ENCODE measurements at regions not wholly inside any gene's neighbourhood (a gene's known extent, or its start where the extent isn't known, plus 50 kb on each side); places are given as distances from the start of the nearest gene placed in this dataset.

- Mint-ChIP-seq H3K27me3 (no peaks in the 10 kb centered on the region), H3K4me3 (no peak overlapping the region), H3K36me3 (ENCODE audit: low read depth) (no peaks in the 10 kb centered on the region), H3K9me3 (peaks cover 6% of the 10 kb centered on the region), H3K27ac (no peak overlapping the region), H3K4me1 (ENCODE audit: low read depth) (no peaks in the 10 kb centered on the region)
- intact Hi-C loops (cut with micrococcal nuclease) = no loop called here
These were observed 614.2 kb upstream of the NRSN1 start for GRCh38 chr6:23511817-23512216.

GRCh38 chr6:23518294-23518693, 607.7 kb upstream of the NRSN1 start:
- peaks cover 14% of the 10 kb centered on the region for H3K9me3 Mint-ChIP-seq
- no peaks in the 10 kb centered on the region for H3K36me3 Mint-ChIP-seq (ENCODE audit: low read depth)
- H3K4me3 Mint-ChIP-seq = no peak overlapping the region
- H3K4me1 Mint-ChIP-seq (ENCODE audit: low read depth) = no peaks in the 10 kb centered on the region
- H3K27me3 Mint-ChIP-seq = no peaks in the 10 kb centered on the region
- intact Hi-C loops (cut with micrococcal nuclease) = no loop called here
- H3K27ac Mint-ChIP-seq = no peak overlapping the region

- H3K36me3 Mint-ChIP-seq (ENCODE audit: low read depth) = no peaks in the 10 kb centered on the region
- H3K9me3 Mint-ChIP-seq = peaks cover 26% of the 10 kb centered on the region
- H3K4me1 Mint-ChIP-seq (ENCODE audit: low read depth) = no peaks in the 10 kb centered on the region
- intact Hi-C loops (cut with micrococcal nuclease) = no loop called here
- no peak overlapping the region for H3K4me3 Mint-ChIP-seq
- H3K27me3 Mint-ChIP-seq = no peaks in the 10 kb centered on the region
- H3K27ac Mint-ChIP-seq = no peak overlapping the region
These were observed 603.0 kb upstream of the NRSN1 start for GRCh38 chr6:23522792-23523547.

GRCh38 chr6:23523771-23524170, 602.2 kb upstream of the NRSN1 start:
- Mint-ChIP-seq H3K9me3 (peaks cover 26% of the 10 kb centered on the region), H3K4me3 (no peak overlapping the region), H3K4me1 (ENCODE audit: low read depth) (no peaks in the 10 kb centered on the region), H3K27me3 (no peaks in the 10 kb centered on the region), H3K36me3 (ENCODE audit: low read depth) (no peaks in the 10 kb centered on the region), H3K27ac (no peak overlapping the region)
- intact Hi-C loops (cut with micrococcal nuclease) = no loop called here

- intact Hi-C loops (cut with micrococcal nuclease) = no loop called here
- H3K36me3 Mint-ChIP-seq (ENCODE audit: low read depth) = no peaks in the 10 kb centered on the region
- H3K4me3 Mint-ChIP-seq = no peak overlapping the region
- no peaks in the 10 kb centered on the region for H3K27me3 Mint-ChIP-seq
- no peak overlapping the region for H3K27ac Mint-ChIP-seq
- no peaks in the 10 kb centered on the region for H3K4me1 Mint-ChIP-seq (ENCODE audit: low read depth)
- peaks cover 26% of the 10 kb centered on the region for H3K9me3 Mint-ChIP-seq
These were observed 601.5 kb upstream of the NRSN1 start for GRCh38 chr6:23524548-23524947.

GRCh38 chr6:23526526-23526925, 599.5 kb upstream of the NRSN1 start:
- H3K4me3 Mint-ChIP-seq = no peak overlapping the region
- H3K9me3 Mint-ChIP-seq = peaks cover 19% of the 10 kb centered on the region
- H3K27ac Mint-ChIP-seq = no peak overlapping the region
- no peaks in the 10 kb centered on the region for H3K27me3 Mint-ChIP-seq
- H3K4me1 Mint-ChIP-seq (ENCODE audit: low read depth) = no peaks in the 10 kb centered on the region
- no peaks in the 10 kb centered on the region for H3K36me3 Mint-ChIP-seq (ENCODE audit: low read depth)
- intact Hi-C loops (cut with micrococcal nuclease) = no loop called here

GRCh38 chr6:23529902-23530301, 596.1 kb upstream of the NRSN1 start:
- no peak overlapping the region for H3K4me3 Mint-ChIP-seq
- intact Hi-C loops (cut with micrococcal nuclease) = no loop called here
- no peaks in the 10 kb centered on the region for H3K4me1 Mint-ChIP-seq (ENCODE audit: low read depth)
- H3K36me3 Mint-ChIP-seq (ENCODE audit: low read depth) = no peaks in the 10 kb centered on the region
- H3K9me3 Mint-ChIP-seq = peaks cover 18% of the 10 kb centered on the region
- H3K27me3 Mint-ChIP-seq = no peaks in the 10 kb centered on the region
- no peak overlapping the region for H3K27ac Mint-ChIP-seq

- Mint-ChIP-seq H3K27ac (no peak overlapping the region), H3K4me1 (ENCODE audit: low read depth) (no peaks in the 10 kb centered on the region), H3K36me3 (ENCODE audit: low read depth) (no peaks in the 10 kb centered on the region), H3K27me3 (no peaks in the 10 kb centered on the region), H3K9me3 (peaks cover 16% of the 10 kb centered on the region), H3K4me3 (no peak overlapping the region)
- intact Hi-C loops (cut with micrococcal nuclease) = no loop called here
These were observed 594.3 kb upstream of the NRSN1 start for GRCh38 chr6:23531666-23532065.

- Mint-ChIP-seq H3K36me3 (ENCODE audit: low read depth) (no peaks in the 10 kb centered on the region), H3K4me1 (ENCODE audit: low read depth) (no peaks in the 10 kb centered on the region), H3K4me3 (no peak overlapping the region), H3K27ac (no peak overlapping the region), H3K9me3 (peaks cover 11% of the 10 kb centered on the region), H3K27me3 (no peaks in the 10 kb centered on the region)
- intact Hi-C loops (cut with micrococcal nuclease) = no loop called here
These were observed 593.8 kb upstream of the NRSN1 start for GRCh38 chr6:23532227-23532626.

GRCh38 chr6:23533311-23533710, 592.7 kb upstream of the NRSN1 start:
- H3K27ac Mint-ChIP-seq = no peak overlapping the region
- peaks cover 16% of the 10 kb centered on the region for H3K9me3 Mint-ChIP-seq
- no peaks in the 10 kb centered on the region for H3K36me3 Mint-ChIP-seq (ENCODE audit: low read depth)

GRCh38 chr6:23533944-23534343, 592.1 kb upstream of the NRSN1 start:
- no peaks in the 10 kb centered on the region for H3K4me1 Mint-ChIP-seq (ENCODE audit: low read depth)
- no peak overlapping the region for H3K4me3 Mint-ChIP-seq
- H3K27ac Mint-ChIP-seq = no peak overlapping the region
- H3K27me3 Mint-ChIP-seq = no peaks in the 10 kb centered on the region
- no peaks in the 10 kb centered on the region for H3K36me3 Mint-ChIP-seq (ENCODE audit: low read depth)
- intact Hi-C loops (cut with micrococcal nuclease) = no loop called here
- H3K9me3 Mint-ChIP-seq = peaks cover 16% of the 10 kb centered on the region

More at GRCh38 chr6:23533311-23533710, 592.7 kb upstream of the NRSN1 start:
- Mint-ChIP-seq H3K27me3 (no peaks in the 10 kb centered on the region), H3K4me3 (no peak overlapping the region), H3K4me1 (ENCODE audit: low read depth) (no peaks in the 10 kb centered on the region)
- intact Hi-C loops (cut with micrococcal nuclease) = no loop called here

GRCh38 chr6:23534351-23534750, 591.7 kb upstream of the NRSN1 start:
- intact Hi-C loops (cut with micrococcal nuclease) = no loop called here
- Mint-ChIP-seq H3K4me1 (ENCODE audit: low read depth) (no peaks in the 10 kb centered on the region), H3K36me3 (ENCODE audit: low read depth) (no peaks in the 10 kb centered on the region), H3K9me3 (peaks cover 16% of the 10 kb centered on the region), H3K27me3 (no peaks in the 10 kb centered on the region), H3K4me3 (no peak overlapping the region), H3K27ac (no peak overlapping the region)

- intact Hi-C loops (cut with micrococcal nuclease) = no loop called here
- Mint-ChIP-seq H3K27ac (no peak overlapping the region), H3K27me3 (no peaks in the 10 kb centered on the region), H3K9me3 (peaks cover 12% of the 10 kb centered on the region), H3K36me3 (ENCODE audit: low read depth) (no peaks in the 10 kb centered on the region), H3K4me1 (ENCODE audit: low read depth) (no peaks in the 10 kb centered on the region), H3K4me3 (no peak overlapping the region)
These were observed 590.9 kb upstream of the NRSN1 start for GRCh38 chr6:23535101-23535500.

GRCh38 chr6:23537828-23538227, 588.2 kb upstream of the NRSN1 start:
- no peaks in the 10 kb centered on the region for H3K27me3 Mint-ChIP-seq

GRCh38 chr6:23547851-23548250, 578.2 kb upstream of the NRSN1 start:
- H3K27ac Mint-ChIP-seq = no peak overlapping the region
- no peaks in the 10 kb centered on the region for H3K4me1 Mint-ChIP-seq (ENCODE audit: low read depth)
- intact Hi-C loops (cut with micrococcal nuclease) = no loop called here
- no peaks in the 10 kb centered on the region for H3K27me3 Mint-ChIP-seq
- no peaks in the 10 kb centered on the region for H3K36me3 Mint-ChIP-seq (ENCODE audit: low read depth)
- peaks cover 12% of the 10 kb centered on the region for H3K9me3 Mint-ChIP-seq
- no peak overlapping the region for H3K4me3 Mint-ChIP-seq

More at GRCh38 chr6:23537828-23538227, 588.2 kb upstream of the NRSN1 start:
- intact Hi-C loops (cut with micrococcal nuclease) = no loop called here
- no peaks in the 10 kb centered on the region for H3K4me1 Mint-ChIP-seq (ENCODE audit: low read depth)
- no peaks in the 10 kb centered on the region for H3K36me3 Mint-ChIP-seq (ENCODE audit: low read depth)
- H3K4me3 Mint-ChIP-seq = no peak overlapping the region
- no peak overlapping the region for H3K27ac Mint-ChIP-seq
- H3K9me3 Mint-ChIP-seq = peaks cover 10% of the 10 kb centered on the region

All from dendritic cell treated with granulocyte-macrophage colony-stimulating factor and Interleukin-4, amounts not matched to agents 40 ng/mL and 50 ng/mL, for 4 days (primary cell).